H9 (cell line): ENCODE measurements at regions not wholly inside any gene's neighbourhood (a gene's known extent, or its start where the extent isn't known, plus 50 kb on each side); places are given as distances from the start of the nearest gene placed in this dataset.

Experiments
- DNase-seq: peaks from one replicate; pipeline ENCODE4 v3.0.0-alpha.2; 2017
- H2AFZ ChIP-seq: one replicate; pipeline ENCODE4 v1.6.1; 2013; ENCODE audit warnings: mild to moderate bottlenecking, low read length, control low read depth, moderate library complexity
- H2AK5ac ChIP-seq: 2 replicates; pipeline ENCODE4 v1.6.1; 2013; ENCODE audit warnings: low read length, control low read depth, mixed read lengths; ENCODE audit not compliant: insufficient read length
- H2BK120ac ChIP-seq: one replicate; pipeline ENCODE4 v1.6.1; 2013; ENCODE audit warnings: low read depth, mild to moderate bottlenecking, low read length, control low read depth, inconsistent platforms; ENCODE audit not compliant: poor library complexity, severe bottlenecking
- H2BK12ac ChIP-seq: 2 replicates; pipeline ENCODE4 v1.6.1; 2013; ENCODE audit warnings: low read length, control low read depth, mixed read lengths, low read depth; ENCODE audit not compliant: insufficient read length
- H2BK15ac ChIP-seq: 2 replicates; pipeline ENCODE4 v1.6.1; 2013; ENCODE audit warnings: low read depth, low read length, control low read depth
- H2BK20ac ChIP-seq: one replicate; pipeline ENCODE4 v1.6.1; 2013; ENCODE audit warnings: low read depth, mild to moderate bottlenecking, low read length, control low read depth, inconsistent platforms; ENCODE audit not compliant: poor library complexity, severe bottlenecking
- H2BK5ac ChIP-seq: 2 replicates; pipeline ENCODE4 v1.6.1; 2013; ENCODE audit warnings: low read length, control low read depth, mixed read lengths; ENCODE audit not compliant: insufficient read length
- H3K14ac ChIP-seq: 2 replicates; pipeline ENCODE4 v1.6.1; 2013; ENCODE audit warnings: low read length, control low read depth; ENCODE audit not compliant: insufficient read depth
- H3K18ac ChIP-seq: 2 replicates; pipeline ENCODE4 v1.6.1; 2013; ENCODE audit warnings: low read depth, mild to moderate bottlenecking, mixed read lengths, low read length, control low read depth; ENCODE audit not compliant: insufficient read length
- H3K23ac ChIP-seq: 2 replicates; pipeline ENCODE4 v1.6.1; 2013; ENCODE audit warnings: low read length, control low read depth, mixed read lengths, low read depth; ENCODE audit not compliant: insufficient read length
- H3K23me2 ChIP-seq: 2 replicates; pipeline ENCODE4 v1.6.1; 2013; ENCODE audit warnings: low read depth, mild to moderate bottlenecking, mixed read lengths, low read length, control low read depth; ENCODE audit not compliant: insufficient read length, poor library complexity, severe bottlenecking
- H3K27ac ChIP-seq: 2 replicates; pipeline ENCODE4 v1.5.1; 2013; ENCODE audit warnings: low read length, control low read depth, mixed read lengths, low read depth; ENCODE audit not compliant: insufficient read length
- H3K27me3 ChIP-seq: 2 replicates; pipeline ENCODE4 v1.6.1; 2013; ENCODE audit warnings: low read length, control low read depth, inconsistent platforms; ENCODE audit not compliant: insufficient read depth
- H3K4ac ChIP-seq: 2 replicates; pipeline ENCODE4 v1.6.1; 2013; ENCODE audit warnings: low read depth, mild to moderate bottlenecking, control low read depth, inconsistent platforms, low read length, moderate library complexity
- H3K4me1 ChIP-seq: 2 replicates; pipeline ENCODE4 v1.6.1; 2013; ENCODE audit warnings: low read length, control low read depth, inconsistent platforms; ENCODE audit not compliant: insufficient read depth
- H3K4me2 ChIP-seq: 2 replicates; pipeline ENCODE4 v1.6.1; 2013; ENCODE audit warnings: low read length, control low read depth, mixed read lengths; ENCODE audit not compliant: insufficient read length, insufficient read depth
- H3K56ac ChIP-seq: 2 replicates; pipeline ENCODE4 v1.6.1; 2013; ENCODE audit warnings: low read depth, mild to moderate bottlenecking, mixed read lengths, low read length, control low read depth; ENCODE audit not compliant: insufficient read length
- H3K79me1 ChIP-seq: 2 replicates; pipeline ENCODE4 v1.6.1; 2013; ENCODE audit warnings: low read depth, mild to moderate bottlenecking, moderate library complexity, low read length, control low read depth, inconsistent platforms; ENCODE audit not compliant: insufficient read depth, poor library complexity, severe bottlenecking
- H3K79me2 ChIP-seq: 2 replicates; pipeline ENCODE4 v1.6.1; 2013; ENCODE audit warnings: low read length, control low read depth, inconsistent platforms; ENCODE audit not compliant: insufficient read depth
- H3K9ac ChIP-seq: 2 replicates; pipeline ENCODE4 v1.6.1; 2013; ENCODE audit warnings: low read length, control low read depth, mixed read lengths; ENCODE audit not compliant: insufficient read length; ENCODE audit errors: extremely low read depth
- H3K9me3 ChIP-seq: one replicate; pipeline ENCODE4 v1.6.1; 2013; ENCODE audit warnings: low read depth, low read length, inconsistent platforms; ENCODE audit not compliant: control insufficient read depth
- H3T11ph ChIP-seq: one replicate; pipeline ENCODE4 v1.6.1; 2013; ENCODE audit warnings: mild to moderate bottlenecking, low read length, control low read depth, inconsistent platforms
- H4K20me1 ChIP-seq: one replicate; pipeline ENCODE4 v1.6.1; 2013; ENCODE audit not compliant: control insufficient read depth, insufficient read length, insufficient read depth
- H4K5ac ChIP-seq: 2 replicates; pipeline ENCODE4 v1.6.1; 2013; ENCODE audit warnings: low read depth, mild to moderate bottlenecking, mixed read lengths, low read length, control low read depth; ENCODE audit not compliant: insufficient read length
- H4K8ac ChIP-seq: replicated peaks from 2 replicates; pipeline ENCODE4 v1.6.1; 2013; ENCODE audit warnings: low read length, control low read depth, mixed read lengths, low read depth; ENCODE audit not compliant: insufficient read length
- H4K91ac ChIP-seq: 2 replicates; pipeline ENCODE4 v1.6.1; 2013; ENCODE audit warnings: low read depth, mild to moderate bottlenecking, moderate library complexity, mixed read lengths, low read length, control low read depth; ENCODE audit not compliant: insufficient read length
- H3K27ac Mint-ChIP-seq, 3 experiments: 2 replicates in 2 of 3; 3 replicates in 1 of 3; pipeline ENCODE4 v1.8.0; 2020 to 2021; ENCODE audit warnings: mixed read lengths in 3 of 3, mild to moderate bottlenecking in 1 of 3, moderate library complexity in 1 of 3
- H3K27me3 Mint-ChIP-seq: 2 replicates; pipeline ENCODE4 v1.8.0; 2021; ENCODE audit warnings: low read depth, mild to moderate bottlenecking, moderate library complexity, mixed read lengths
- H3K36me3 Mint-ChIP-seq, 3 experiments: 2 replicates in 2 of 3; 3 replicates in 1 of 3; pipeline ENCODE4 v1.8.0; 2020 to 2021; ENCODE audit warnings: low read depth in 3 of 3, mixed read lengths in 3 of 3; ENCODE audit not compliant: insufficient read depth in 1 of 3
- H3K4me1 Mint-ChIP-seq, 2 experiments: 2 replicates each; pipeline ENCODE4 v1.8.0; 2020; ENCODE audit warnings: mixed read lengths in 2 of 2
- H3K4me3 Mint-ChIP-seq, 2 experiments: 2 replicates in 1 of 2; 3 replicates in 1 of 2; pipeline ENCODE4 v1.8.0; 2020 to 2021; ENCODE audit warnings: mild to moderate bottlenecking in 2 of 2, mixed read lengths in 2 of 2, moderate library complexity in 1 of 2
- H3K9me3 Mint-ChIP-seq, 2 experiments: 2 replicates in 1 of 2; 3 replicates in 1 of 2; pipeline ENCODE4 v1.8.0; 2020; ENCODE audit warnings: mild to moderate bottlenecking in 2 of 2, mixed read lengths in 2 of 2, moderate library complexity in 1 of 2
- WGBS: extraction: QIAGEN DNeasy Blood & Tissue Kit; methylation state at CpG from one replicate; pipeline ENCODE4 v1.1.7; 2013; ENCODE audit warnings: missing lambda C conversion rate, low lambda C conversion rate, mixed read lengths; ENCODE audit not compliant: insufficient read length; ENCODE audit errors: extremely low coverage; 5-methylcytosine and 5-hydroxymethylcytosine counted together
- TF ChIP-seq, protein P1 (sequence below): fragments of 200-600 bp; sonication (generic); conservative IDR thresholded peaks from 3 replicates; pipeline ENCODE4 v1.8.0; 2021; ENCODE audit warnings: antibody characterized with exemption, mild to moderate bottlenecking

DNA sequence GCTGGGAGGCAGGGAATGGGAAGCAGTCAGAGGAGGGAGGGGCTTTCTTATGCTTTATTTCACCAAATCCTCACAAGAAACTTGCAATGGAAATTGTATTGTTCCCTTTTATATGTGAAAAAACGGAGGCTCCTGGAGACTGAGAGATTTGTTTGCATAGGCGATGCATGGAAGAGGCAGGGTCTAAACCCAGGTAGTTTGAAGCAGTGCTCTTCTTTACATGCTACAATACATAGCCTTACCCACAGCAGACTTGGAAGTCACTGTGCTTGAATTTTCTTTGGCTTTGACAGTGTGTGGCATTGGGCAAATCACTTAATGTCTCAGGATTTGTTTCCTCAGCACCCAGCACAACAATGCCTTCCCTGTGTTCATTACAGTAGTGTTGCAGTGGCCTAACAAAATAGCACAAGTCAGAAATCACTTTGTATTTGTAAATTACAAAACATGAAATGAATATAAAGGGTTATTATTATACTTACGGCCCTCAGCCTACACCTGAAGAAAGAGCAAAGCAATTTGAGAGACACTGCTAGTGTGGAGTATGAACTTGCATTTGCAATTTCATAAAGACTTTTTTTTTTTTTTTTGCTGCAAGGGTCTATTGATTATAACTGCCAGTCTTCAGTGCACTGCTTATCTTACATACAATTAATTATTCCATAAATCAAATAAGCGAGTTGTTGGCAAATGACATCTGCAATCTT, 646.4 kb upstream of the KCNMB2 start:
- Histone ChIP-seq H3K23ac (no peak overlapping the region), H3K79me2 (no peaks in the 10 kb centered on the region), H2BK120ac (no peak overlapping the region), H3K4me1 (no peaks in the 10 kb centered on the region), H2AK5ac (no peak overlapping the region), H2BK15ac (no peak overlapping the region), H3K79me1 (no peaks in the 10 kb centered on the region), H3K18ac (no peak overlapping the region), H4K91ac (no peak overlapping the region), H2AFZ (no peak overlapping the region), H4K20me1 (no peaks in the 10 kb centered on the region), H3K56ac (no peak overlapping the region), H4K8ac (no peak overlapping the region), H3K27ac (no peak overlapping the region), H4K5ac (no peak overlapping the region), H2BK20ac (no peak overlapping the region), H3K4me2 (no peak overlapping the region), H3K4ac (no peak overlapping the region), H2BK5ac (no peak overlapping the region), H3K9ac (no peak overlapping the region), H3K27me3 (no peaks in the 10 kb centered on the region), H2BK12ac (no peak overlapping the region), H3K9me3 (no peaks in the 10 kb centered on the region), H3K14ac (no peak overlapping the region), H3T11ph (no peak overlapping the region), H3K23me2 (no peaks in the 10 kb centered on the region)
- Mint-ChIP-seq H3K9me3 (peaks cover 4 to 6% of the 10 kb centered on the region in 2 experiments; a peak in 2 of 5 replicates), H3K4me1 (no peaks in the 10 kb centered on the region), H3K27me3 (no peaks in the 10 kb centered on the region), H3K36me3 (peaks cover 0 to 10% (median 2%) of the 10 kb centered on the region in 3 experiments; a peak in 4 of 7 replicates), H3K4me3 (no peak overlapping the region), H3K27ac (no peak overlapping the region)
- no CpG with 5 or more reads among the region's 4 CpGs for WGBS
- no peak for DNase-seq
- TF ChIP-seq, protein P1, sequence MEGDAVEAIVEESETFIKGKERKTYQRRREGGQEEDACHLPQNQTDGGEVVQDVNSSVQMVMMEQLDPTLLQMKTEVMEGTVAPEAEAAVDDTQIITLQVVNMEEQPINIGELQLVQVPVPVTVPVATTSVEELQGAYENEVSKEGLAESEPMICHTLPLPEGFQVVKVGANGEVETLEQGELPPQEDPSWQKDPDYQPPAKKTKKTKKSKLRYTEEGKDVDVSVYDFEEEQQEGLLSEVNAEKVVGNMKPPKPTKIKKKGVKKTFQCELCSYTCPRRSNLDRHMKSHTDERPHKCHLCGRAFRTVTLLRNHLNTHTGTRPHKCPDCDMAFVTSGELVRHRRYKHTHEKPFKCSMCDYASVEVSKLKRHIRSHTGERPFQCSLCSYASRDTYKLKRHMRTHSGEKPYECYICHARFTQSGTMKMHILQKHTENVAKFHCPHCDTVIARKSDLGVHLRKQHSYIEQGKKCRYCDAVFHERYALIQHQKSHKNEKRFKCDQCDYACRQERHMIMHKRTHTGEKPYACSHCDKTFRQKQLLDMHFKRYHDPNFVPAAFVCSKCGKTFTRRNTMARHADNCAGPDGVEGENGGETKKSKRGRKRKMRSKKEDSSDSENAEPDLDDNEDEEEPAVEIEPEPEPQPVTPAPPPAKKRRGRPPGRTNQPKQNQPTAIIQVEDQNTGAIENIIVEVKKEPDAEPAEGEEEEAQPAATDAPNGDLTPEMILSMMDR = no peak
